ENCODE measurements at regions not wholly inside any gene's neighbourhood (a gene's known extent, or its start where the extent isn't known, plus 50 kb on each side); places are given as distances from the start of the nearest gene placed in this dataset.

GRCh38 chrX:40996886-40997530, 88.2 kb upstream of the USP9X start:
- H3K27me3 ChIP-seq, result no peaks in the 10 kb centered on the region
- no peak for DNase-seq
- H3K4me3 ChIP-seq, result no peak overlapping the region
- H3K27ac ChIP-seq, result no peak overlapping the region
- H3K9ac ChIP-seq (ENCODE audit: low read depth in 2 of 2, low read length in 2 of 2), result no peak overlapping the region
- intact Hi-C loops (cut with DNase I), result no loop called here
- no peaks in the 10 kb centered on the region for H3K36me3 ChIP-seq
- H3K4me1 ChIP-seq, result no peaks in the 10 kb centered on the region
- no peak for TF ChIP-seq CTCF (IDR thresholded peaks at IDR 0.05)
- H3K9me3 ChIP-seq, result no peaks in the 10 kb centered on the region

- Histone ChIP-seq H3K36me3 (no peaks in the 10 kb centered on the region), H3K4me3 (no peak overlapping the region), H3K27ac (no peak overlapping the region), H3K4me1 (no peaks in the 10 kb centered on the region), H3K9ac (ENCODE audit: low read depth in 2 of 2, low read length in 2 of 2) (no peak overlapping the region), H3K9me3 (no peaks in the 10 kb centered on the region), H3K27me3 (no peaks in the 10 kb centered on the region)
- DNase-seq, result no peak
- no peak for TF ChIP-seq CTCF (IDR thresholded peaks at IDR 0.05)
- intact Hi-C loops (cut with DNase I), result no loop called here
Observed at GRCh38 chrX:40998123-40998522, 87.1 kb upstream of the USP9X start.

GRCh38 chrX:41001327-41001726, 83.9 kb upstream of the USP9X start:
- DNase-seq, result no peak
- Histone ChIP-seq H3K9ac (ENCODE audit: low read depth in 2 of 2, low read length in 2 of 2) (no peak overlapping the region), H3K36me3 (no peaks in the 10 kb centered on the region), H3K27me3 (no peaks in the 10 kb centered on the region), H3K4me1 (no peaks in the 10 kb centered on the region), H3K4me3 (no peak overlapping the region), H3K9me3 (no peaks in the 10 kb centered on the region), H3K27ac (no peak overlapping the region)
- intact Hi-C loops (cut with DNase I), result no loop called here
- no peak for TF ChIP-seq CTCF (IDR thresholded peaks at IDR 0.05)

GRCh38 chrX:41002026-41002425, 83.2 kb upstream of the USP9X start:
- no peak for TF ChIP-seq CTCF (IDR thresholded peaks at IDR 0.05)
- intact Hi-C loops (cut with DNase I), result no loop called here
- Histone ChIP-seq H3K4me1 (no peaks in the 10 kb centered on the region), H3K9me3 (no peaks in the 10 kb centered on the region), H3K27me3 (no peaks in the 10 kb centered on the region), H3K4me3 (no peak overlapping the region), H3K9ac (ENCODE audit: low read depth in 2 of 2, low read length in 2 of 2) (no peak overlapping the region), H3K27ac (no peak overlapping the region), H3K36me3 (no peaks in the 10 kb centered on the region)
- no peak for DNase-seq

- Histone ChIP-seq H3K36me3 (no peaks in the 10 kb centered on the region), H3K4me3 (no peak overlapping the region), H3K27ac (no peak overlapping the region), H3K9me3 (no peaks in the 10 kb centered on the region), H3K27me3 (no peaks in the 10 kb centered on the region), H3K9ac (ENCODE audit: low read depth in 2 of 2, low read length in 2 of 2) (no peak overlapping the region), H3K4me1 (no peaks in the 10 kb centered on the region)
- no peak for TF ChIP-seq CTCF (IDR thresholded peaks at IDR 0.05)
- intact Hi-C loops (cut with DNase I), result no loop called here
- DNase-seq, result no peak
Observed at GRCh38 chrX:41003506-41004270, 81.6 kb upstream of the USP9X start.

All from colonic mucosa (tissue), 4 donors.